ENCODE measurements at regions not wholly inside any gene's neighbourhood (a gene's known extent, or its start where the extent isn't known, plus 50 kb on each side); places are given as distances from the start of the nearest gene placed in this dataset.

GRCh38 chr4:166414431-166414830 is 541.4 kb downstream of the TLL1 start:
- TF ChIP-seq CREB1 (IDR thresholded peaks at IDR 0.05; ENCODE audit: low read depth) (no peak), RAD21 (IDR thresholded peaks at IDR 0.05; ENCODE audit: low read depth) (no peak), EP300 (IDR thresholded peaks at IDR 0.05; ENCODE audit: borderline replicate concordance) (no peak), TCF12 (IDR thresholded peaks at IDR 0.05; ENCODE audit: low read depth) (no peak), YY1 (IDR thresholded peaks at IDR 0.05; ENCODE audit: low read depth) (no peak), CEBPB (IDR thresholded peaks at IDR 0.05) (no peak), TAF1 (IDR thresholded peaks at IDR 0.05; ENCODE audit: low read depth) (no peak), TEAD4 (IDR thresholded peaks at IDR 0.05) (no peak)
- TF ChIP-seq, protein P1, sequence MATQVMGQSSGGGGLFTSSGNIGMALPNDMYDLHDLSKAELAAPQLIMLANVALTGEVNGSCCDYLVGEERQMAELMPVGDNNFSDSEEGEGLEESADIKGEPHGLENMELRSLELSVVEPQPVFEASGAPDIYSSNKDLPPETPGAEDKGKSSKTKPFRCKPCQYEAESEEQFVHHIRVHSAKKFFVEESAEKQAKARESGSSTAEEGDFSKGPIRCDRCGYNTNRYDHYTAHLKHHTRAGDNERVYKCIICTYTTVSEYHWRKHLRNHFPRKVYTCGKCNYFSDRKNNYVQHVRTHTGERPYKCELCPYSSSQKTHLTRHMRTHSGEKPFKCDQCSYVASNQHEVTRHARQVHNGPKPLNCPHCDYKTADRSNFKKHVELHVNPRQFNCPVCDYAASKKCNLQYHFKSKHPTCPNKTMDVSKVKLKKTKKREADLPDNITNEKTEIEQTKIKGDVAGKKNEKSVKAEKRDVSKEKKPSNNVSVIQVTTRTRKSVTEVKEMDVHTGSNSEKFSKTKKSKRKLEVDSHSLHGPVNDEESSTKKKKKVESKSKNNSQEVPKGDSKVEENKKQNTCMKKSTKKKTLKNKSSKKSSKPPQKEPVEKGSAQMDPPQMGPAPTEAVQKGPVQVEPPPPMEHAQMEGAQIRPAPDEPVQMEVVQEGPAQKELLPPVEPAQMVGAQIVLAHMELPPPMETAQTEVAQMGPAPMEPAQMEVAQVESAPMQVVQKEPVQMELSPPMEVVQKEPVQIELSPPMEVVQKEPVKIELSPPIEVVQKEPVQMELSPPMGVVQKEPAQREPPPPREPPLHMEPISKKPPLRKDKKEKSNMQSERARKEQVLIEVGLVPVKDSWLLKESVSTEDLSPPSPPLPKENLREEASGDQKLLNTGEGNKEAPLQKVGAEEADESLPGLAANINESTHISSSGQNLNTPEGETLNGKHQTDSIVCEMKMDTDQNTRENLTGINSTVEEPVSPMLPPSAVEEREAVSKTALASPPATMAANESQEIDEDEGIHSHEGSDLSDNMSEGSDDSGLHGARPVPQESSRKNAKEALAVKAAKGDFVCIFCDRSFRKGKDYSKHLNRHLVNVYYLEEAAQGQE (IDR thresholded peaks at IDR 0.05; ENCODE audit: low read depth): no peak
- TF ChIP-seq, protein P2, sequence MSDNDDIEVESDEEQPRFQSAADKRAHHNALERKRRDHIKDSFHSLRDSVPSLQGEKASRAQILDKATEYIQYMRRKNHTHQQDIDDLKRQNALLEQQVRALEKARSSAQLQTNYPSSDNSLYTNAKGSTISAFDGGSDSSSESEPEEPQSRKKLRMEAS (IDR thresholded peaks at IDR 0.05): no peak

Measured in Ishikawa (cell line).